ENCODE measurements at regions not wholly inside any gene's neighbourhood (a gene's known extent, or its start where the extent isn't known, plus 50 kb on each side); places are given as distances from the start of the nearest gene placed in this dataset.
A peak's percentile ranks its signal among the peaks of the same experiment; 100 is the strongest.

DNA sequence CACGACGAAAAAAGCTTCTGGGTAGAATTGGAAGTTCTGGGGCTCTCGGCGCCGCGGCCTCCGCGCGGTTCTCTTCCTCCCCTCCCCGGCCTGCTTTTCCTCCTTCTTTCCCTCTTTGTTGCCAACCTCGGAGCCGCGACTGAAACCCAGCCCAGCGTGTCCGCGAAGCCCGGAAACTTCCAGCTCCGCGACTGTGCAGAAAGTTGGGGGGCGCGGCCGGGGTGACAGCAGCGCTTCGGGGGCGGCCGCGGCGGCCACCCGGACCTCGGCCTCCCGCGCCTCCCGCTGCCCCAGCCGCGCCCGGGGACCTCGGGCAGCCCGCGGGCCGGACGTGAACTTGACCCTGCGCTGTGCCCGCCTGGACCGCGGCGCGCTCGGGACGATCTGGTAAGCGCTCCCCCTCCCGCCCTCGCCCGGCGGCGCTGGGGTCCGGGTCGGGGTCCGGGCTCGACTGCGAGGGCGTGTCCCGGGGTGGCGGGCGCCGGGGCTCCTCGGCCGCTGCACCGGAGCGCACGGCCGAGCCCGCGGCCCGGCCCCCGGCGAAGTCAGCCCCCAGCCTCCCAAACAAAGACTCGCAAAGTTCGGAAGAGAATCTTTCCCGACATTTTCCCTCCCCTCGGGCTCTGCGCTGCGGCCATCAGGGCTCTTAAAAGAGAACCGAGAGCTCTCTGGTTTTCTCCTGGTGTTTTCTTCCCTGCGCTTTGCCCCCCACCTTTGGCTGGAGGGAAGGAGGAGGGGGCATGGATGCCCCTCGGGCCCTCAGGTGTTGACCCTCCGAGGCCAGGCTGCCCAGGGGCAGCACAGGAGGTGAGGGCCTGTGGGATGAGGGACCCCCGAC, 67.9 kb upstream of the WNT7B start:
- WGBS, 2 donors: 1 to 7% methylated on average over 9 to 28 of the region's 87 CpGs
- Histone ChIP-seq H3K4me3 (peak overlapping the region; percentile 56 to 84 (median 76)), H3K27ac (peak overlapping the region; percentile 93 to 100 (median 99)), H3K4me1 (peaks cover 59 to 94% (median 61%) of the 10 kb centered on the region in 3 donors), H3K36me3 (no peaks in the 10 kb centered on the region), H3K27me3 (no peaks in the 10 kb centered on the region), H3K9me3 (no peaks in the 10 kb centered on the region)
- intact Hi-C loops (cut with DNase I): no loop called here
- TF ChIP-seq, protein P1, sequence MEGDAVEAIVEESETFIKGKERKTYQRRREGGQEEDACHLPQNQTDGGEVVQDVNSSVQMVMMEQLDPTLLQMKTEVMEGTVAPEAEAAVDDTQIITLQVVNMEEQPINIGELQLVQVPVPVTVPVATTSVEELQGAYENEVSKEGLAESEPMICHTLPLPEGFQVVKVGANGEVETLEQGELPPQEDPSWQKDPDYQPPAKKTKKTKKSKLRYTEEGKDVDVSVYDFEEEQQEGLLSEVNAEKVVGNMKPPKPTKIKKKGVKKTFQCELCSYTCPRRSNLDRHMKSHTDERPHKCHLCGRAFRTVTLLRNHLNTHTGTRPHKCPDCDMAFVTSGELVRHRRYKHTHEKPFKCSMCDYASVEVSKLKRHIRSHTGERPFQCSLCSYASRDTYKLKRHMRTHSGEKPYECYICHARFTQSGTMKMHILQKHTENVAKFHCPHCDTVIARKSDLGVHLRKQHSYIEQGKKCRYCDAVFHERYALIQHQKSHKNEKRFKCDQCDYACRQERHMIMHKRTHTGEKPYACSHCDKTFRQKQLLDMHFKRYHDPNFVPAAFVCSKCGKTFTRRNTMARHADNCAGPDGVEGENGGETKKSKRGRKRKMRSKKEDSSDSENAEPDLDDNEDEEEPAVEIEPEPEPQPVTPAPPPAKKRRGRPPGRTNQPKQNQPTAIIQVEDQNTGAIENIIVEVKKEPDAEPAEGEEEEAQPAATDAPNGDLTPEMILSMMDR (IDR thresholded peaks at IDR 0.05): no peak
- TF ChIP-seq POLR2A (IDR thresholded peaks at IDR 0.05): peak in 2 of 4 donors; percentile 24 to 30
- DNase-seq: no peak

DNA sequence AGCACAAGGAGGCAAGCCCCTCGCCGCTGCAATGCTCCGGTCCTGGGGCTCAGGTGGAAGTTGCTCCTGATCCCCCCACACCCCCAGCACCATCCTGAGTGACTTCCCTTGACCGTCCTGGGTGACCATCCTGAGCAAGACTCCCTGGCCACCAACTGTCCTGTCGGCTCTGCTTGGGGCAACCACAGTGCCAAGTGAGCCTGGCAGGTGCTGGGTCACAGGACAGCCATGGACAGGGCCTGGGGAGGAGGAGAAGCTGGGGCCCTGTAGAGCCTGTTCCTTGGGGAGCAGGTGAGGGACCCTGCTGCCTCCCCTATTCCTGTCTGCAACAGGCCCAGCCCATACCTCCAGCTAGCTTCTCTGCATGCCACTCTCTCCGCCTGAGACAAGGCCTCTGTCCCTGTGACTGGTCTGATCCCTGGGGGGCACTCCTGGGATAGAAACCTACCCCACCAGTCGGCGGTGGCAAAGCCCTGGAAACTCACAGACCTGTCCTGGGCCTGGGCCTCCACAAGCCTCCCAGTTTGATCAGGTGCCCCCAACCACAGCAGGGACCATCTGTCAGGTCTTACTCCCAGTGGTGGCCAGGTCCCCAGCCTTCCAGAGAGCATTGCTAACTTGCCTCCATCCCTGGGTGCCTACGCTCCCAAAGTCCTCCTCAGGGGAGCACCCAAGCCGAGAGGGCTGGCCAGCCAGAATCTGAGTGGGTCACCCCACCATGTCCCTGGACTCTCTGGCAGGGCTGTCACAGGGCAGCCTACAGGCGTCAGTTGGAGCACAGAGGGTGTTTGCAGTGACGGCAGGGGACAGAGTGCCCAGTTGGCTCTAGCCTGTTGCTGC, 68.7 kb upstream of the WNT7B start:
- Histone ChIP-seq H3K4me1 (peaks cover 63 to 94% (median 65%) of the 10 kb centered on the region in 3 donors), H3K36me3 (no peaks in the 10 kb centered on the region), H3K9me3 (no peaks in the 10 kb centered on the region), H3K27me3 (no peaks in the 10 kb centered on the region), H3K4me3 (peak overlapping the region; percentile 56 to 84 (median 76)), H3K27ac (peak overlapping the region; percentile 93 to 100 (median 99))
- no peak for DNase-seq
- WGBS, 2 donors: 14 to 18% methylated on average over 1 to 4 of the region's 12 CpGs
- intact Hi-C loops (cut with DNase I): no loop called here
- TF ChIP-seq, protein P1 (IDR thresholded peaks at IDR 0.05): no peak
- no peak for TF ChIP-seq POLR2A (IDR thresholded peaks at IDR 0.05)

DNA sequence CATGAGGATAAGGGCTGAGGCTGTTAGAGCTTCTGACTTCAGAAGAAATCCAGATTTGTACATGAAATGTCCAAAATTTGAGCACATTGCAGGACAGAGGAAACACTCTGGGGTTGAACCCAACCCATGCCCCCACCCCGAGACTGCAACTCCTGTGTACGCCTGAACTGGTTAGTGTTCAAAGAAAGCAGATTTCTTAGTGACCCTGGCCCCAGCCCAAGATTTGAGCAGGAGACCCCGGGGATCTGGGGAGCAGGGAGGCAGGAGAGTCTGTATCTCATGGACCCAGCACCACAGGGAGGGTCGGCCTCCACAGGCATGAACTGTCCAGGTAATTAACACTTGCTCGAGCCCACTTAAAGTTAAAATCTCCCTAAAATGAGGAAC, 69.3 kb upstream of the WNT7B start:
- no peak for DNase-seq
- 27 to 32% methylated on average over 2 to 5 of the region's 5 CpGs for whole genome bisulfite sequencing, 2 donors
- TF ChIP-seq, protein P1 (IDR thresholded peaks at IDR 0.05): no peak
- TF ChIP-seq POLR2A (IDR thresholded peaks at IDR 0.05): no peak

DNA sequence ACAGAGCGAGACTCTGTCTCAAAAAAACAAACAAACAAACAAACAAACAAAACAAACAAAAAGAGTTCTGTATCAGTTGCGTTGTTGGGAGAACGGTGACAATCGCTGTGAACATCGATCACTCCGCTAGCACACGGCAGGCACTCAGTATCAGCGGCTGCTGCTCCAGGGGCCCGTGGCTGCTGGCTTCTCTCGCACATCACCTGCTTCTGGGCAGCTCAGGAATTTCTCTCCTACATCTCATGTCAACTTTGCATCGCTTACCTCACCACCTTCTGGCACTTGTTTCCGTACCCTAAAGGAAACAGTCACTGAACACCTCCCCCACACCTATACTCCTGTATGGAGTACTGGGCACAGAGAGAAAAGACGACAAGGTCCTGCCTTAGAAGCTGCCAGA, 70.3 kb upstream of the WNT7B start:
- WGBS, 2 donors: 41 to 50% methylated on average over 12 of the region's 13 CpGs
- Histone ChIP-seq H3K4me1 (peaks cover 72 to 94% (median 78%) of the 10 kb centered on the region in 3 donors), H3K9me3 (no peaks in the 10 kb centered on the region), H3K36me3 (peaks cover 0 to 5% (median 0%) of the 10 kb centered on the region in 3 donors), H3K27ac (peak overlapping the region; percentile 93 to 100 (median 99)), H3K4me3 (peak overlapping the region in 3 of 4 donors; percentile 67 to 84 (median 84)), H3K27me3 (no peaks in the 10 kb centered on the region)
- intact Hi-C loops (cut with DNase I): no loop called here
- no peak for DNase-seq
- no peak for TF ChIP-seq POLR2A (IDR thresholded peaks at IDR 0.05)
- TF ChIP-seq, protein P1 (IDR thresholded peaks at IDR 0.05): no peak

More for the DNA sequence above, 69.3 kb upstream of the WNT7B start:
- intact Hi-C loops (cut with DNase I): no loop called here
- Histone ChIP-seq H3K4me1 (peaks cover 68 to 94% (median 68%) of the 10 kb centered on the region in 3 donors), H3K27me3 (no peaks in the 10 kb centered on the region), H3K9me3 (no peaks in the 10 kb centered on the region), H3K27ac (peak overlapping the region; percentile 93 to 100 (median 99)), H3K36me3 (peaks cover 0 to 5% (median 0%) of the 10 kb centered on the region in 3 donors), H3K4me3 (peak overlapping the region; percentile 56 to 84 (median 76))
